ENCODE measurements at regions not wholly inside any gene's neighbourhood (a gene's known extent, or its start where the extent isn't known, plus 50 kb on each side); places are given as distances from the start of the nearest gene placed in this dataset.

DNA sequence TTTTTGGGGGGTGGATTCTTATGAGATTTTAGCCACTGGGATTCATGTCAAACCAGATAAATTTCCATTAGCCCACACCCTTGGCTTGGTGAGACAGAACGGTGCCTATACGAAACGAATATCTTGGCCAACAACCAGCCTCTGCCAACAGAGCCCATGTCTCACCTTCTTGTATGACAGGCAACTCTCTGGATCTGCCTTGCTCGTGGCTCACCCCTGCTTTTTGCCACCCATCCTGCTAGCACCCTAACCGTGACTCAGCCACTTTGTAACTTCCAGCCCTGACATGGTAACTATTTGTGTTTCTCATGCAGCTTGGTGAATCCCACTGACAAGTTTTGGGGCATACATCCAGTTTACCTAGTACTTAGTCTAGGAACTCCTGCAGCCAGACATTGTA is 457.0 kb downstream of the SPATA31D1 start (continued):
- TF ChIP-seq, protein P1, sequence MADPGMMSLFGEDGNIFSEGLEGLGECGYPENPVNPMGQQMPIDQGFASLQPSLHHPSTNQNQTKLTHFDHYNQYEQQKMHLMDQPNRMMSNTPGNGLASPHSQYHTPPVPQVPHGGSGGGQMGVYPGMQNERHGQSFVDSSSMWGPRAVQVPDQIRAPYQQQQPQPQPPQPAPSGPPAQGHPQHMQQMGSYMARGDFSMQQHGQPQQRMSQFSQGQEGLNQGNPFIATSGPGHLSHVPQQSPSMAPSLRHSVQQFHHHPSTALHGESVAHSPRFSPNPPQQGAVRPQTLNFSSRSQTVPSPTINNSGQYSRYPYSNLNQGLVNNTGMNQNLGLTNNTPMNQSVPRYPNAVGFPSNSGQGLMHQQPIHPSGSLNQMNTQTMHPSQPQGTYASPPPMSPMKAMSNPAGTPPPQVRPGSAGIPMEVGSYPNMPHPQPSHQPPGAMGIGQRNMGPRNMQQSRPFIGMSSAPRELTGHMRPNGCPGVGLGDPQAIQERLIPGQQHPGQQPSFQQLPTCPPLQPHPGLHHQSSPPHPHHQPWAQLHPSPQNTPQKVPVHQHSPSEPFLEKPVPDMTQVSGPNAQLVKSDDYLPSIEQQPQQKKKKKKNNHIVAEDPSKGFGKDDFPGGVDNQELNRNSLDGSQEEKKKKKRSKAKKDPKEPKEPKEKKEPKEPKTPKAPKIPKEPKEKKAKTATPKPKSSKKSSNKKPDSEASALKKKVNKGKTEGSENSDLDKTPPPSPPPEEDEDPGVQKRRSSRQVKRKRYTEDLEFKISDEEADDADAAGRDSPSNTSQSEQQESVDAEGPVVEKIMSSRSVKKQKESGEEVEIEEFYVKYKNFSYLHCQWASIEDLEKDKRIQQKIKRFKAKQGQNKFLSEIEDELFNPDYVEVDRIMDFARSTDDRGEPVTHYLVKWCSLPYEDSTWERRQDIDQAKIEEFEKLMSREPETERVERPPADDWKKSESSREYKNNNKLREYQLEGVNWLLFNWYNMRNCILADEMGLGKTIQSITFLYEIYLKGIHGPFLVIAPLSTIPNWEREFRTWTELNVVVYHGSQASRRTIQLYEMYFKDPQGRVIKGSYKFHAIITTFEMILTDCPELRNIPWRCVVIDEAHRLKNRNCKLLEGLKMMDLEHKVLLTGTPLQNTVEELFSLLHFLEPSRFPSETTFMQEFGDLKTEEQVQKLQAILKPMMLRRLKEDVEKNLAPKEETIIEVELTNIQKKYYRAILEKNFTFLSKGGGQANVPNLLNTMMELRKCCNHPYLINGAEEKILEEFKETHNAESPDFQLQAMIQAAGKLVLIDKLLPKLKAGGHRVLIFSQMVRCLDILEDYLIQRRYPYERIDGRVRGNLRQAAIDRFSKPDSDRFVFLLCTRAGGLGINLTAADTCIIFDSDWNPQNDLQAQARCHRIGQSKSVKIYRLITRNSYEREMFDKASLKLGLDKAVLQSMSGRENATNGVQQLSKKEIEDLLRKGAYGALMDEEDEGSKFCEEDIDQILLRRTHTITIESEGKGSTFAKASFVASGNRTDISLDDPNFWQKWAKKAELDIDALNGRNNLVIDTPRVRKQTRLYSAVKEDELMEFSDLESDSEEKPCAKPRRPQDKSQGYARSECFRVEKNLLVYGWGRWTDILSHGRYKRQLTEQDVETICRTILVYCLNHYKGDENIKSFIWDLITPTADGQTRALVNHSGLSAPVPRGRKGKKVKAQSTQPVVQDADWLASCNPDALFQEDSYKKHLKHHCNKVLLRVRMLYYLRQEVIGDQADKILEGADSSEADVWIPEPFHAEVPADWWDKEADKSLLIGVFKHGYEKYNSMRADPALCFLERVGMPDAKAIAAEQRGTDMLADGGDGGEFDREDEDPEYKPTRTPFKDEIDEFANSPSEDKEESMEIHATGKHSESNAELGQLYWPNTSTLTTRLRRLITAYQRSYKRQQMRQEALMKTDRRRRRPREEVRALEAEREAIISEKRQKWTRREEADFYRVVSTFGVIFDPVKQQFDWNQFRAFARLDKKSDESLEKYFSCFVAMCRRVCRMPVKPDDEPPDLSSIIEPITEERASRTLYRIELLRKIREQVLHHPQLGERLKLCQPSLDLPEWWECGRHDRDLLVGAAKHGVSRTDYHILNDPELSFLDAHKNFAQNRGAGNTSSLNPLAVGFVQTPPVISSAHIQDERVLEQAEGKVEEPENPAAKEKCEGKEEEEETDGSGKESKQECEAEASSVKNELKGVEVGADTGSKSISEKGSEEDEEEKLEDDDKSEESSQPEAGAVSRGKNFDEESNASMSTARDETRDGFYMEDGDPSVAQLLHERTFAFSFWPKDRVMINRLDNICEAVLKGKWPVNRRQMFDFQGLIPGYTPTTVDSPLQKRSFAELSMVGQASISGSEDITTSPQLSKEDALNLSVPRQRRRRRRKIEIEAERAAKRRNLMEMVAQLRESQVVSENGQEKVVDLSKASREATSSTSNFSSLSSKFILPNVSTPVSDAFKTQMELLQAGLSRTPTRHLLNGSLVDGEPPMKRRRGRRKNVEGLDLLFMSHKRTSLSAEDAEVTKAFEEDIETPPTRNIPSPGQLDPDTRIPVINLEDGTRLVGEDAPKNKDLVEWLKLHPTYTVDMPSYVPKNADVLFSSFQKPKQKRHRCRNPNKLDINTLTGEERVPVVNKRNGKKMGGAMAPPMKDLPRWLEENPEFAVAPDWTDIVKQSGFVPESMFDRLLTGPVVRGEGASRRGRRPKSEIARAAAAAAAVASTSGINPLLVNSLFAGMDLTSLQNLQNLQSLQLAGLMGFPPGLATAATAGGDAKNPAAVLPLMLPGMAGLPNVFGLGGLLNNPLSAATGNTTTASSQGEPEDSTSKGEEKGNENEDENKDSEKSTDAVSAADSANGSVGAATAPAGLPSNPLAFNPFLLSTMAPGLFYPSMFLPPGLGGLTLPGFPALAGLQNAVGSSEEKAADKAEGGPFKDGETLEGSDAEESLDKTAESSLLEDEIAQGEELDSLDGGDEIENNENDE (IDR thresholded peaks at IDR 0.05; ENCODE audit: low read depth, low read length) = no peak
- TF ChIP-seq TAL1 (IDR thresholded peaks at IDR 0.05) (no peak), HNRNPH1 (optimal IDR thresholded peaks at IDR 0.05; ENCODE audit: low read depth, low read length) (no peak), ZNF146 (CRISPR knock-in tag; IDR thresholded peaks at IDR 0.05; ENCODE audit: unreplicated experiment) (no peak)
- TF ChIP-seq, protein P2, sequence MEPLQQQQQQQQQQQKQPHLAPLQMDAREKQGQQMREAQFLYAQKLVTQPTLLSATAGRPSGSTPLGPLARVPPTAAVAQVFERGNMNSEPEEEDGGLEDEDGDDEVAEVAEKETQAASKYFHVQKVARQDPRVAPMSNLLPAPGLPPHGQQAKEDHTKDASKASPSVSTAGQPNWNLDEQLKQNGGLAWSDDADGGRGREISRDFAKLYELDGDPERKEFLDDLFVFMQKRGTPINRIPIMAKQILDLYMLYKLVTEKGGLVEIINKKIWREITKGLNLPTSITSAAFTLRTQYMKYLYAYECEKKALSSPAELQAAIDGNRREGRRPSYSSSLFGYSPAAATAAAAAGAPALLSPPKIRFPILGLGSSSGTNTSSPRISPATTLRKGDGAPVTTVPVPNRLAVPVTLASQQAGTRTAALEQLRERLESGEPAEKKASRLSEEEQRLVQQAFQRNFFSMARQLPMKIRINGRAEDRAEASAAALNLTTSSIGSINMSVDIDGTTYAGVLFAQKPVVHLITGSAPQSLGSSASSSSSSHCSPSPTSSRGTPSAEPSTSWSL (CRISPR knock-in tag; IDR thresholded peaks at IDR 0.05; ENCODE audit: borderline replicate concordance) = no peak

All from K562 (cell line).